ENCODE measurements at regions not wholly inside any gene's neighbourhood (a gene's known extent, or its start where the extent isn't known, plus 50 kb on each side); places are given as distances from the start of the nearest gene placed in this dataset.

GRCh38 chr9:757246-757881, 84.1 kb upstream of the DMRT1 start:
- TF ChIP-seq CTCF (IDR thresholded peaks at IDR 0.05): peak; percentile 55 to 63 (median 61)
- no peak for TF ChIP-seq POLR2A (IDR thresholded peaks at IDR 0.05)
